ENCODE measurements at regions not wholly inside any gene's neighbourhood (a gene's known extent, or its start where the extent isn't known, plus 50 kb on each side); places are given as distances from the start of the nearest gene placed in this dataset.

DNA sequence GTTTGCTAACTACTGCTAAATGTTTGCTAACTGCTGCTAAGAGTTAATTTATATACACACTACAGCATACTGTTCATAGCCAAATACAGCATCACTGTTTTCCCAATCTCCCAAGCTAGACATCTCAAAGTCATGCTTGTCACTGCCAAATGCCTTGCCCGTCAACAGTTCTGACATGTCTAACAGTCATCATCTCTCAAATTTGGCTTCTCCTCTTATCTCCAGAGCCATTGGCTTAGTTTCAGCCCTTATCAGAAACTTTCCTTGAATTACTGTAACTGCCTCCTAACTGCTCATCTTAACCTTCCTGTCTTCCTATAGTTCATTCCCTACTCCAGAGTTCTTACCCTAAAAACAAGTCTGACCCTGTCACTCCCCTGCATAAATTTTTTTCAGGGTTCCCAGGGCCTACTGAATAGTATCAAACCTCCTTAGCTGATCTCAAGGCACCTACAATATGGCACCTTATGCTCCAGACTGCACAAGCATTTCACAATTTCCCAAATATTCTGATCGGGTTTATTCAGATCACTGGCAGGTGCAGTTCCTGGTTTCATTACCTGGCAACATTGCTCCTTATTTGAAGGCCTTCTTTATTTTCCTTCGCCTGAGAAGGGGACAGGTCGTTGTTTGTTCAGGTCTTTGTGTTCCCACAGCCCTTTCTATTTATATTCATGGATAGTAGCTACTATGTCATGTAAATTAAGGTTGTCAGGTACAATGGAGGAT is 55.9 kb upstream of the ANKRD55 start:
- DNase-seq = peak; percentile 32

- no peak for DNase-seq
Observed at GRCh38 chr5:56286015-56286884, 53.1 kb upstream of the ANKRD55 start.

DNA sequence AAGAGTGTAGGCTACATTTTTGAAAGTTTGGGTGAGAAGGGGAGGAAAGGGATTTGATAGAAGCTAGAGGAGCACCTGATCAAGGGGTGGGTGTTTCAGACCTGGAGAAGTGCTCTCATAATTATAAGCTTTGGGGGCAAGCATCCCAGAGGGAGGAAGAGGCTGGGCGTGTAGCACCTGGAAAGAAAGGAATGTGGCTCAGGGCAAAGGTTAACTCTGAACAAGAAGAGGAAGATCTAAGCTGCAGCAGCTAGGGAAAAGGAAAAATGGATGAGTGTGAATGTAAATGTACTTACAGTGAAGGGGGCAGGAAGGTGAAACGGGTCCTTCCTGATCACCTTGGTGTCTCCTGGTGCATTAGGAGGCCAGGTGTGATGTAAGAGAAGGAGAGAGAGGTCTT is 49.8 kb upstream of the ANKRD55 start:
- DNase-seq = no peak

Measured in NCI-H226 (cell line).